GM21360 (cell line): ENCODE measurements at regions not wholly inside any gene's neighbourhood (a gene's known extent, or its start where the extent isn't known, plus 50 kb on each side); places are given as distances from the start of the nearest gene placed in this dataset.
A peak's percentile ranks its signal among the peaks of the same experiment; 100 is the strongest.
"Not testable (repeated sequence)": the region's sequence is repeated elsewhere in the genome, so short reads cannot be mapped to it uniquely, and the experiment has no call there.

Experiments
- ATAC-seq: cut with Tn5 transposase; IDR thresholded peaks from one replicate; pipeline ENCODE4 v1.9.1; 2021; ENCODE audit warnings: mild to moderate bottlenecking, moderate library complexity; ENCODE audit not compliant: unreplicated experiment

DNA sequence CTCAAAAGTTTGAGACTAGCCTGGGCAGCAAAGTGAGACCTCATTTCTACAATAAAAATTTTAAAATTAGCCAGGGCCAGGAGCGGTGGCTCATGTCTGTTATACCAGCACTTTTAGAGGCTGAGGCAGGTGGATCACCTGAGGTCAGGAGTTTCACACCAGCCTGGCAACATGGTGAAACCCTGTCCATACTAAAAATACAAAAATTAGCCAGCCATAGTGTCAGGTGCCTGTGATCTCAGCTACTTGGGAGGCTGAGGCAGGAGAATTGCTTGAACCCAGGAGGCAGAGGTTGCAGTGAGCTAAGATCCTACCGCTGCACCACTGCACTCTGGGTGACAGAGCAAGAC is 85.1 kb upstream of the MAP4 start:
- not testable (repeated sequence) for ATAC-seq

- no peak for ATAC-seq
These were observed 76.1 kb upstream of the MAP4 start for GRCh38 chr3:48092270-48092669.

DNA sequence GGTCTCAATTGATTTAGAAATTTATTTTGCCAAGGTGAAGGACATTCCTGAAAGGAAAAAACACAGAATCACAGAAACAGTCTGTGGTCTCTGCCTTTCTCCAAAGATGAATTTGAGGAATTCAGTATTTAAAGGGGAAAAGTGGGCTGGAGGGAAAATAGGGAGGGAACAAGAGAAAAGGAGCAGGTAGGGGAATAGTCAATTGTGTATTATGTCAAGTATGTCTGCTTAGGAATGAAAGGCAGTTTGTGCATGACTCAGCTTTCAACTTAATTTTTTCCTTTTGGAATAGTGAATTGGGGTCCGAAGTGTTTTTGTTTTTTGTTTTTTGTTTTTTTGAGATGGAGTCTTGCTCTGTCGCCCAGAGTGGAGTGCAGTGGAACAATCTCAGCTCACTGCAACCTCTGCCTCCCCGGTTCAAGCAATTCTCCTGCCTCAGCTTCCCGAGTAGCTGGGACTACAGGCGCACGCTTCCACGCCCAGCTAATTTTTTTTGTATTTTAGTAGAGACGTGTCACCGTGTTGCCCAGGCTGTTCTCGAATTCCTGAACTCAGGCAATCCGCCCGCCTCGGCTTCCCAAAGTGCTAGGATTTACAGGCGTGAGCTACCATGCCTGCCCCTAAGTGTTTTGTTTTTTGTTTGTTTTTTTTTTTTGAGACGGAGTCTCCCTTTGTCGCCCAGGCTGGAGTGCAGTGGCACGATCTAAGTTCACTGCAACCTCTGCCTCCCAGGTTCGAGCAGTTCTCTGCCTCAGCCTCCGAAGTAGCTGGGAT is 74.1 kb upstream of the MAP4 start:
- ATAC-seq = no peak

DNA sequence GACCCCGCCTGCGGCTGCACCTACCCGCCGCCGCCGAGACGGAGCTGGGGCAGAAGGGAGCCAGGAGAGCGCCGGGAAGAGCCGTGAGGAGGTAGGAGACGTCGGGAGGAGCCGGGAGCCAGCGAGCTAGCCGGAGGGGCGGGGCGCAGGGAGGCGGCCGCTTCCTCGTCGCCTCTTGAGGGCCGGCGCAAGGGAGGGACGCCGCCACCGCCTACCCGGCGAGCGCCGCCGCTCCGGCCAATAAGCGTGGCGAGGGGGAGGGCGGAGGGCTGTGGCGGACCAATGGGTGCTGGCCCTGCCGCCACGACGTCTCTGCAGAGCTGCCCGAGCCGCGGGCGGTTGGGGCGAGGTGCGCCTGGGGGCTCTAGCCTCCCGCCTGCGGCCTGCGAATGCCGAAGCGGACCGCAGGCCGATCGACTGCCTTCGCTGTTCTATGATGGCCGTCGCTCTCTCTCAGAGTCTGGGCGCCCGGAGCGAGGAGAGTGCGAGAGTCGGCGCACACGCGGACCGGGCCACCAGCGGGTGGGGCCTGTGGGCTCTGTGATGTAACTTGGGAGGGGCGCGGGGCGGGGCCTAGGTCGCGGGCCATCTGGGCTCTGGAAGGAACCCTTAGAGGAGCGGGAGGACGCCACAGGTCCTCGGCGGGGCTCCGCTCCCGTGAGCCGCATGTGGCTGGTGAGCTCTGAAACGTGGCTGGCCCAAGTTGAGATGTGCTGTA is 72.7 kb upstream of the MAP4 start:
- peak; percentile 89 for ATAC-seq

GRCh38 chr3:48088056-48088748 is 72.0 kb upstream of the MAP4 start:
- ATAC-seq = peak; percentile 19

DNA sequence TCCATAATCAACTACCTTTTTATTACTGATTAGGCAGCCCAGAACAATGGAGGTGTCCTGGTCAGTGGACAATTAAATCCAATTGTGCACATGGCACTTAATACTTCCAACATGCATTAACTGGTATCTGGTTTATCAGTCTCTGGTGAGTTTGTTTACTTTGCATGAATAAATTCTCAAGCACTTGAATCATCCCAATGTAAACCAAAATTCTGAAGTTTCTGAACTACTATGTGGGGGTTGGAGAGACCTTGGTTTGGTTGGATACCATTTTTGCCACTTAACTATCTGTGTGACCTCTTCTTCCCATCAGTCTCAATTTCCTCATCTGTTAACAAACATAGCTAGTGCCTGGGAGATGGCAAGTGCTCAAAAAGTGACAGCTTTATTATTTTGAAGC is 70.5 kb upstream of the MAP4 start:
- no peak for ATAC-seq

DNA sequence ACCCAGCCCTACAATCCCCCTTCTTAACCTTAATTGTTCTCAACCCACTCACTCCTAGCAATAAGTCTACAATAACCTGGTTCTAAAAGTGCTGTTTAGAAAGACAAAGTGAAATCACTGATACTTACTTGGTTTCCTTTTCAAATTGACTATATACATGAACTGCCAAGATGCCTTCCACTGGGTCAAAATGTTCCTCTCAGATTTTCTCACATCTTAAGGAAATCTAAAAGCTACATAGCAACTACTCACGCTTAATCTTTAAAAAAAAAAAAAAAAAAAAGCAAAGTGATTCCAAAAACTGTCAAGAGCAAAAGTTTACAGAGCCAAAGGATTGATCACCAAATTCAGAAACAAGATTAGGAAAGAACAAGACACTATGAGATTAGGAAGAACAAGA is 68.7 kb upstream of the MAP4 start:
- ATAC-seq = no peak

DNA sequence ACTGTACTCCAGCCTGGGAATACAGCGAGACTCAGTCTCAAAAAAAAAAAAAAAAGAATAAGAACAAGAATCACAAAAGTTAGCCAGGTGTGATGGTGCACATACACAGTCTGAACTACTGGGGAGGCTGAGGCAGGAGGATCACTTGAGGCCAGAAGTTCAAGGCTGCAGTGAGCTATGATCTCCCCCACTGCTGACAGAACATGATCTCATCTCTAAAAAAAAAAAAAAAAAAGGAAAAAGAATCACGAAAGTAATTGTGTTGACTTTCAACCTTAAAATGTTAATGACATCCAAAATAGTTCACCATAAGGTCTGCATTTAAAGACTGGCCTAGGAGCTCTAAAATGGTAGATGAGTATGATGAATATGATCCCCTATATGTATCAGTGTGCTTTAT is 68.0 kb upstream of the MAP4 start:
- ATAC-seq = no peak

- no peak for ATAC-seq
These were observed 66.5 kb upstream of the MAP4 start for GRCh38 chr3:48082580-48083184.

DNA sequence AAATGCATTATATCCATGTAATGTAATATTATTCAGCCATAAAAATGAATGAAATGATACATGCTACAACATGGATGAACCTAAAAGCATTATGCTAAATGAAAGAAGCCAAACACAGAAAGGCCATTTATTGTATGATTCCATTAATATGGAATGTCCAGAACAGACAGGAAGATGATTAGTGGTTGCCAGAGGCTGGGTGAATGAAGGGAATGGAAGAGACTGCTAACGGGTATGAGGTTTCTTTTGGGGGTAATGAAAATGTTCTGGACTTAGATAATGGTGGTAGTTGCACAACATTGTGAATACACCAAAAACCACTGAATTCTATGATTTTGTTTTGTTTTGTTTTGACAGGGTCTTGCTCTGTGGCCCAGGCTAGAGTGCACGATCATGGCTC is 61.6 kb upstream of the MAP4 start:
- no peak for ATAC-seq

- no peak for ATAC-seq
These were observed 53.8 kb upstream of the MAP4 start for GRCh38 chr3:48070030-48070429.

DNA sequence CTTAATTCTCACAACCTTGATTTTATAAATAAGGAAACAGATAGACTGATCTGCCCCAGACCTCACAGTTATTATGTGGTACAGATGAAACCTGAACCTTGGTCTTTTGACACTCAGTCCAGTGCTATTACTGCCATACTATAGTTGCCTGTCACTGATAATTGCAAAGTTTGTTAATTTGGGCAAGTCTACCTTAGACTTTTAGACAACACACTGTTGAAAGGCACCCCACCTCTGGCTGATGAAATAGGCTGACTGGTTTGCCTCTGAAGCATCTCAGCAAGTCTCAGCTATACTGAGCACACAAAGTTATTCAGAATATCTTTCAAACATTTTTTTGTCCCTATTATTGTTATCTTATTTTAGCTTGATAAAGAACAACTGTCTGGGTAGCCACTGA is 53.1 kb upstream of the MAP4 start:
- ATAC-seq = no peak

DNA sequence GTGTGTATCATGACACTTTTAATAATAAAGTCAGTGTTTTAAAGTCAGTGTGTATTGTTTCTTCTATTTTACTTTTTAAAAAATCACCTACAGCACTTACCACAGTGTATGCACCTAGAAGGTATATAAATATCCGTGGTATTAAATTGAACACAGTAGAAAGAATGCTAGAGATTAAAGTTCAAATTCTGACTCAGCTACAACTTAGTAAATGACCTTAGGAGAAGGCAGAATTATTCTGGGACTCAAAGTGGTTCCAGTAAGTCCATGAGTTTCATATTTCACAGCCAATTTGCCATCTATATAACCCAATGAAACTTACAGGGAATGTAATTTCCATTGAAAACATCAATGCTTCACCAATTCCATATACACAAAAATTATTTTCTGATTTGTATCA is 52.7 kb upstream of the MAP4 start:
- no peak for ATAC-seq

GRCh38 chr3:48068320-48068719 is 52.1 kb upstream of the MAP4 start:
- not testable (repeated sequence) for ATAC-seq

GRCh38 chr3:48067271-48067670 is 51.1 kb upstream of the MAP4 start:
- no peak for ATAC-seq
